GM18502 (cell line): ENCODE measurements at regions not wholly inside any gene's neighbourhood (a gene's known extent, or its start where the extent isn't known, plus 50 kb on each side); places are given as distances from the start of the nearest gene placed in this dataset.
A peak's percentile ranks its signal among the peaks of the same experiment; 100 is the strongest.

Experiments used
- ATAC-seq: cut with Tn5 transposase; IDR thresholded peaks from one replicate; pipeline ENCODE4 v1.9.1; 2021; ENCODE audit warnings: mild to moderate bottlenecking; ENCODE audit not compliant: unreplicated experiment, poor library complexity

DNA sequence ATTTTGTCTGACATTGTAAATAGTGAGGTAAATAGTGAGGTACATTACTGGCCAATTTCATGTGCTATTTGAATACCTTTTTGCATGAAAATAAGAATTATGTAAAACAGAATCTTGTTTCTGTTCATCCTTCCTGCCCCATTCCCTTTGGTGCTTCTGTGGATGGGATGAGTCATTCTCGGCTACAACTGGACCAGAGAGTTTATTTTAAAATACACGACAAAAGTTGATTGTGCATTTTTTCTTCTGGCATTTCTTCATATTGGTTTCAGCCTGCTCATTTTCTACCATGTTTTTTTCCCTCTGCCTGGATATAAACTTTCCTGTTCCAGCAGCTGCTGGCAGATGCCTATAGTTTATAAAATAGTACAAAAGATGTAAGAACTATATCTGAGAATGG lies 107.5 kb downstream of the CYSLTR2 start:
- no peak for ATAC-seq

DNA sequence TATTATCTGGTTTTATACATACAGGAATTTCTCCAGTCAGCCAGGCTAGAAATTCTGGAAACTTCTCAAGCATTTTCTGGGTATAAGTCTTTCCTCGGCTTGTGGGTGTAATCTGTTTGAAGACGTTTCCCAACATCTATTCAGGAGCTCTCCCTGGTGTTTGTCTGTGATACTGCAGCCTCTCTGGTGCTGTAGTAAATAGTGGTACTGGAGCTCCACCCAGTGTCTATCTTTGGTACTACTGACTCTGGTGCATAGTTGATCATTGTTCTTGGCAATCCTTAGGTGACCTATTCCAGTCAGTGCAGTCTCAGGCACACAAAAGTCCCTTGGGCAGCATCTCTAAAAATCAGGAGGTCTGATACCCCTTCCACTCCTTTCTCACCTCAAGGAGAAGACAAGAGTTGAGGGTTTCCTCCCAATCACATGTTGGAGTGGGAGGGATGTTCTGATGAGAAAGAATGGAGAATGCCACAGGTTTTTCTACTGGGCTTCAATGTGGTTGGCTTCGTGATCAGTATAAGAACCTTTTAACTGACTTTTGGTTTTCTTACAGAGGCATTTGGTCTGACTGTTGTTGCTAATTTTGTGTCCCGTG lies 115.5 kb downstream of the CYSLTR2 start:
- ATAC-seq = peak; percentile 94

DNA sequence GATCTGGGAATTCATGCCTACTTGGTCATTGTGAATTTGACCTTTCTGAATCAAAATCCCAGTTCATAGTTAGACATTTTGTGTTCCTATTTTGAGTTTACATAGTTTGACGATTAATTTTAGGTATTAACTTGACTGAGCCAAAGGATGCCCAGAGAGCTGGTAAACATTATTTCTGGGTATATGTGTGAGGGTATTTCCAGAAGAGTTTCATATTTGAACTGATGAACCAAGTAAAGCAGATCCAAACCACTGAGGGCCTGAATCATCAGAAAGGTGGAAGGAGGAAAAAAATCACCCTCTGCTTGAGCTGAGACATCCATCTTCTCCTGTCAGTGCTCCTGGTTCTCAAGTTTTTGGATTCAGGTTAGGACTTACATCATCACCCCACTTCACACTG lies 116.6 kb downstream of the CYSLTR2 start:
- ATAC-seq = no peak

DNA sequence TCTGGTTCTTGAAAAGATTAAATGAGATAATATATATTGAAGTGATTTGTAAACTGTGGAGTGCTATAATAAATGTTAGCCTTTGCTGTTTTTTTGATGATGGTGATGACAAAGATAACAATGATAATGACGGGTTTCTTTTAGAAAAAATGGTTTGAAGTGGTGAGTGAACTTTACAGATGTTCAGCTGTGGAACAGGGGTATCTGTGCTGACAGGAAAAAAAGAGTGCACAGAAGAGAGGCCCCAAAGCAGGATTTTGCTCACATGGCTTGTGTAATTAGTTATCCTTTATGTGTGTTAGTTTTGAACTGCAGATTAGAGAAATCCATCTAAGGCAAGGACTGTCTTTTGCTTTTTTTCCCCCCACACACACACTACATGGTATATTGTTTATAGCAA lies 119.2 kb downstream of the CYSLTR2 start:
- ATAC-seq = no peak

- ATAC-seq = no peak
Measured at GRCh38 chr13:48773531-48774275, 120.0 kb downstream of the CYSLTR2 start.

GRCh38 chr13:48775285-48775684 lies 121.6 kb downstream of the CYSLTR2 start:
- ATAC-seq = no peak

DNA sequence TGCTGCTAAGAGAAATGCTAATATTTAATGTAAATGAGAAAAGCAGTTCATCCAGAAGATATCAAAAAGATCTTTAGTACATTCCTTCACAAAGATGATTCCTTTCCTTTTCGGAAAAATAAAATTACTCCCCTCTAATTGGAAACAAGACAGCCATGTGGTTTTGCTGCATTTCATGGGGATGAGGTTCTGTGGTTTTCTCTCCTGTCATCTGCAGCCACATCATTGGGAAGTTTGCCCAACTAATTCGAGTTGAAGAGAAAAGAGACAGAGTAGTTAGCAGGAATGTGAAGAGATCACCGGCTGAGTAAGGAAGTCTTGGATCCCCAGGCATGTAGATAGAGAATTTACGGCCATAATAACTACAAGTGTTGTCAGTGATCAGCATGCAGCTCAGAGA lies 122.1 kb downstream of the CYSLTR2 start:
- ATAC-seq = no peak

DNA sequence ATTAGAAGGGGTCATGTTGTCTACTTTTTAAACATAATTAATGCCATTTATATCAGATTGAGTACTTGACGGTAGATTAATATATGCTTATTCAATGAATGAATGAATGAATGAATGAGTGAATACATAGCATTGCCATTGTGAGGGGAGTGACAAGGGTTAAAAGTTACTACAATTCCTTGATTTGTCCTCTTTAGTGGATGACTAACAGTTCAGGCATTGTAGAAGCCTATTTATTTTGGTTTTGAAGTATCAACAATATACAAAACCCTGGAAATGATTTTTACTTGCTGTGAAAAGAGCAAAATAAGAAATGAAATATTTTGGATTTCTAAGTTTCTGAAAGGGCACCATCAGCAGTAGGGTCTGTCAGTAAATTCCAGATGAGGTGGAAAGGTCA lies 122.7 kb downstream of the CYSLTR2 start:
- ATAC-seq = no peak

- ATAC-seq = no peak
Measured at GRCh38 chr13:48778610-48779009, 124.9 kb downstream of the CYSLTR2 start.

- ATAC-seq = no peak
Measured at GRCh38 chr13:48780713-48781341, 127.1 kb downstream of the CYSLTR2 start.

GRCh38 chr13:48782429-48782840 lies 128.7 kb downstream of the CYSLTR2 start:
- no peak for ATAC-seq

GRCh38 chr13:48783181-48783630 lies 129.5 kb downstream of the CYSLTR2 start:
- no peak for ATAC-seq

GRCh38 chr13:48783695-48784230 lies 130.0 kb downstream of the CYSLTR2 start:
- ATAC-seq = no peak

GRCh38 chr13:48784916-48785548 lies 131.3 kb downstream of the CYSLTR2 start:
- no peak for ATAC-seq

GRCh38 chr13:48790199-48790598 lies 136.5 kb downstream of the CYSLTR2 start:
- no peak for ATAC-seq

GRCh38 chr13:48790966-48791365 lies 137.2 kb downstream of the CYSLTR2 start:
- no peak for ATAC-seq

- no peak for ATAC-seq
Measured at GRCh38 chr13:48797127-48797526, 143.4 kb downstream of the CYSLTR2 start.

- no peak for ATAC-seq
Measured at GRCh38 chr13:48797761-48798160, 144.0 kb downstream of the CYSLTR2 start.

DNA sequence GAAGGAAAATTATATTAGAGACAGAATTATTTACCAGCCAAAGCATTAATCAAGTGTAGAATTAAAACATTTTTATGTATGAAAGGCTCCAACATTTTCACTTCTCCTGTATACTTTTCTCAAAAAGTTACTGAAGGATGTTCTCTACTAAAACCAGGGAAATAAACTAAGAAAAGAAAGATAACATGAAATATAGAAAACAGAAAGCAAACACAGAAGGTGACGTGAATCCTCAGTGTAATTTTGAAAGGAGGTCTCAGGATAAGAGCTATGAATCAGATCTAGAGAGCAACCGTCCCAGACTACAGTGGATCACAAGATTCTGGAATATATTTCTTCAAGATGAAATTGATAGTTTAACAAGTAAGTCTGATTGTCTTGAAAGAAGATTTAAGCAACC lies 144.5 kb downstream of the CYSLTR2 start:
- no peak for ATAC-seq

- ATAC-seq = no peak
Measured at GRCh38 chr13:48801255-48801654, 147.5 kb downstream of the CYSLTR2 start.
